Stimulated activated CD8-positive, alpha-beta memory T cell treated with anti-CD3 and anti-CD28 coated beads, Interleukin-12 subunit alpha, Interleukin-12 subunit beta, amount 100 ng/mL, for 4 hours (primary cell): ENCODE measurements at regions not wholly inside any gene's neighbourhood (a gene's known extent, or its start where the extent isn't known, plus 50 kb on each side); places are given as distances from the start of the nearest gene placed in this dataset.
"Not testable (repeated sequence)": the region's sequence is repeated elsewhere in the genome, so short reads cannot be mapped to it uniquely, and the experiment has no call there.

Experiments
- DNase-seq: peaks from one replicate; pipeline ENCODE4 v3.0.0-alpha.2; 2020; ENCODE audit warnings: low read depth

GRCh38 chrX:140064993-140065392 is 99.7 kb upstream of the CXorf66 start:
- DNase-seq = no peak

GRCh38 chrX:140057001-140057411 is 91.7 kb upstream of the CXorf66 start:
- peak; percentile 6 for DNase-seq

- no peak for DNase-seq
These were observed 88.5 kb upstream of the CXorf66 start for GRCh38 chrX:140053846-140054245.

- DNase-seq = no peak
These were observed 85.6 kb upstream of the CXorf66 start for GRCh38 chrX:140050906-140051305.

- no peak for DNase-seq
These were observed 75.1 kb upstream of the CXorf66 start for GRCh38 chrX:140040386-140040785.

- no peak for DNase-seq
These were observed 73.5 kb upstream of the CXorf66 start for GRCh38 chrX:140038842-140039241.

- no peak for DNase-seq
These were observed 69.6 kb upstream of the CXorf66 start for GRCh38 chrX:140034916-140035315.

- DNase-seq = no peak
These were observed 57.2 kb upstream of the CXorf66 start for GRCh38 chrX:140022482-140022881.

- not testable (repeated sequence) for DNase-seq
These were observed 53.8 kb upstream of the CXorf66 start for GRCh38 chrX:140019134-140019533.
